Natural killer cell (primary cell): ENCODE measurements at regions not wholly inside any gene's neighbourhood (a gene's known extent, or its start where the extent isn't known, plus 50 kb on each side); places are given as distances from the start of the nearest gene placed in this dataset.

Experiments used
- ATAC-seq, 3 donors: fragments of 150-1000 bp in 2 of 3; fragments of 200-7000 bp in 1 of 3; cut with Tn5 transposase; 1 replicate in 1 of 3; 2 replicates in 2 of 3; pipeline ENCODE4 v1.10.0; 2021; ENCODE audit warnings: mild to moderate bottlenecking in 2 of 3, moderate library complexity in 2 of 3
- DNase-seq, 2 donors: peaks; one replicate each; pipeline versions ENCODE4 v3.0.0 to v3.0.0-alpha.2; 2013 to 2021; ENCODE audit warnings: mixed read lengths in 1 of 2
- H3K27ac ChIP-seq: one replicate; pipeline ENCODE4 v1.5.1; 2013; ENCODE audit warnings: mild to moderate bottlenecking, low read length
- H3K27me3 ChIP-seq: one replicate; pipeline ENCODE4 v1.6.1; 2013; ENCODE audit warnings: low read length; ENCODE audit not compliant: control insufficient read depth, insufficient read depth
- H3K36me3 ChIP-seq: one replicate; pipeline ENCODE4 v1.6.1; 2013; ENCODE audit warnings: low read length; ENCODE audit not compliant: control insufficient read depth, insufficient read depth
- H3K4me1 ChIP-seq: one replicate; pipeline ENCODE4 v1.6.1; 2013; ENCODE audit warnings: low read length; ENCODE audit not compliant: control insufficient read depth, insufficient read depth
- H3K4me3 ChIP-seq: one replicate; pipeline ENCODE4 v1.5.1; 2013; ENCODE audit warnings: low read length
- H3K9me3 ChIP-seq: one replicate; pipeline ENCODE4 v1.6.1; 2013; ENCODE audit warnings: low read length; ENCODE audit not compliant: control insufficient read depth, insufficient read depth
- H3K27ac Mint-ChIP-seq, 2 donors: one replicate each; pipeline ENCODE4 v1.8.0; 2022; ENCODE audit warnings: mild to moderate bottlenecking in 2 of 2, mixed read lengths in 2 of 2, moderate library complexity in 1 of 2
- H3K27me3 Mint-ChIP-seq, 2 donors: one replicate each; pipeline ENCODE4 v1.8.0; 2022; ENCODE audit warnings: low read depth in 2 of 2, mixed read lengths in 2 of 2
- H3K36me3 Mint-ChIP-seq: one replicate; pipeline ENCODE4 v1.8.0; 2022; ENCODE audit warnings: mixed read lengths
- H3K4me1 Mint-ChIP-seq, 2 donors: one replicate each; pipeline ENCODE4 v1.8.0; 2022; ENCODE audit warnings: mixed read lengths in 2 of 2
- H3K4me3 Mint-ChIP-seq: one replicate; pipeline ENCODE4 v1.8.0; 2022; ENCODE audit warnings: mild to moderate bottlenecking, moderate library complexity, mixed read lengths
- H3K9me3 Mint-ChIP-seq, 2 donors: one replicate each; pipeline ENCODE4 v1.8.0; 2022; ENCODE audit warnings: mixed read lengths in 2 of 2
- WGBS: methylation state at CpG from one replicate; pipeline ENCODE4 v1.1.7; 2013; ENCODE audit warnings: missing lambda C conversion rate; ENCODE audit not compliant: insufficient coverage; 5-methylcytosine and 5-hydroxymethylcytosine counted together
- intact Hi-C: fragments of 100-400 bp; cut with micrococcal nuclease; formaldehyde crosslinking; loops from one replicate; pipeline ENCODE4 v1.14.2; 2022
- TF ChIP-seq, protein P1 (sequence below): fragments of 200-600 bp; IDR thresholded peaks from one replicate; pipeline ENCODE4 v1.8.0; 2022; ENCODE audit warnings: antibody characterized with exemption

DNA sequence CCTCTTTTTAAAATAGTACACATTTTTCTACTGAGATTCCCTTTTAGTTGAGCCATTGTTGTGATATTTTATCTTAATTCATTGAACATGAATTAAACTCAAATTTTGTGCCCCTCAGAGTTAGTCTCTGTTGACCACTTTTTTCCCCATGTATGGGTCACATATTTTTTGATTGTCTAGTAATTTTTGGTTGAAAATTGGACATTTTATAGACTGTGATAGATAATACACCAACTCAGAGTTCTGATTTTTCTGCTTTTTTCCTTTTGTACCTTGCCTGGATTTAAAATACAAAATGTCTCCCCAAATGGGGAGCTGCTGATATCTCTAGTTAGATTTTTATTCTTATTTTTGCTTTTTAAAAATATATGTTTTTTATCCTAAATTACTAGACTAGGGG is 291.8 kb upstream of the CITED2 start:
- no peaks in the 10 kb centered on the region for H3K4me1 Mint-ChIP-seq
- no peak overlapping the region for H3K4me3 Mint-ChIP-seq
- H3K9me3 Mint-ChIP-seq, result no peaks in the 10 kb centered on the region
- H3K27me3 ChIP-seq, result peaks cover 2% of the 10 kb centered on the region
- no peak for DNase-seq
- H3K4me1 ChIP-seq, result no peaks in the 10 kb centered on the region
- TF ChIP-seq, protein P1, sequence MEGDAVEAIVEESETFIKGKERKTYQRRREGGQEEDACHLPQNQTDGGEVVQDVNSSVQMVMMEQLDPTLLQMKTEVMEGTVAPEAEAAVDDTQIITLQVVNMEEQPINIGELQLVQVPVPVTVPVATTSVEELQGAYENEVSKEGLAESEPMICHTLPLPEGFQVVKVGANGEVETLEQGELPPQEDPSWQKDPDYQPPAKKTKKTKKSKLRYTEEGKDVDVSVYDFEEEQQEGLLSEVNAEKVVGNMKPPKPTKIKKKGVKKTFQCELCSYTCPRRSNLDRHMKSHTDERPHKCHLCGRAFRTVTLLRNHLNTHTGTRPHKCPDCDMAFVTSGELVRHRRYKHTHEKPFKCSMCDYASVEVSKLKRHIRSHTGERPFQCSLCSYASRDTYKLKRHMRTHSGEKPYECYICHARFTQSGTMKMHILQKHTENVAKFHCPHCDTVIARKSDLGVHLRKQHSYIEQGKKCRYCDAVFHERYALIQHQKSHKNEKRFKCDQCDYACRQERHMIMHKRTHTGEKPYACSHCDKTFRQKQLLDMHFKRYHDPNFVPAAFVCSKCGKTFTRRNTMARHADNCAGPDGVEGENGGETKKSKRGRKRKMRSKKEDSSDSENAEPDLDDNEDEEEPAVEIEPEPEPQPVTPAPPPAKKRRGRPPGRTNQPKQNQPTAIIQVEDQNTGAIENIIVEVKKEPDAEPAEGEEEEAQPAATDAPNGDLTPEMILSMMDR, result no peak
- no peaks in the 10 kb centered on the region for H3K9me3 ChIP-seq
- no peak overlapping the region for H3K27ac Mint-ChIP-seq
- H3K36me3 ChIP-seq, result no peaks in the 10 kb centered on the region
- peaks cover 0 to 13% of the 10 kb centered on the region in 2 donors for H3K27me3 Mint-ChIP-seq
- no peak overlapping the region for H3K27ac ChIP-seq
- H3K36me3 Mint-ChIP-seq, result no peaks in the 10 kb centered on the region
- H3K4me3 ChIP-seq, result no peak overlapping the region
- intact Hi-C loops, result no loop called here
- ATAC-seq, result no peak

DNA sequence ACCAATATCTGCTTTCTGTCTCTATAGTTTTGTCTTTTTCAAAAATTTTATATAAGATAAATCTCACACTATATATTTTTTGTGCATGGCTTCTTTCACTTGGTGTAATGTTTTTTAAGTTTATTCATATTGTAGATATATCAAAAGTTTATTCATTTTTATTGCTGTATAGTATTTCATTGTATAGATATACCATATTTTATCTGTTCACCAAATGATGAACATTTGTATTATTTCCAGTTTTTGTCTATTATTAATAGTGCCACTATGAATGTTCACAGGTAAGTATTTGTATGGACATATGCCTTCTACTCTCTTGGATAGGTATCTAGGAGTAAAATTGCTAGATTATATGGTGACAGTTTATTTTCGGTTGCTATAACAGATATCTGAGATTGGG is 289.5 kb upstream of the CITED2 start:
- intact Hi-C loops, result no loop called here
- WGBS, result 88% methylated on average over 1 of the region's 1 CpG
- ATAC-seq (no peak), DNase-seq (no peak)
- Histone ChIP-seq H3K27me3 (peaks cover 2% of the 10 kb centered on the region), H3K36me3 (no peaks in the 10 kb centered on the region), H3K4me1 (no peaks in the 10 kb centered on the region), H3K4me3 (no peak overlapping the region), H3K27ac (no peak overlapping the region), H3K9me3 (no peaks in the 10 kb centered on the region)
- TF ChIP-seq, protein P1, result no peak
- no peaks in the 10 kb centered on the region for H3K4me1 Mint-ChIP-seq
- no peak overlapping the region for H3K4me3 Mint-ChIP-seq
- H3K27ac Mint-ChIP-seq, result no peak overlapping the region
- no peaks in the 10 kb centered on the region for H3K9me3 Mint-ChIP-seq
- H3K27me3 Mint-ChIP-seq, result no peaks in the 10 kb centered on the region
- H3K36me3 Mint-ChIP-seq, result no peaks in the 10 kb centered on the region

DNA sequence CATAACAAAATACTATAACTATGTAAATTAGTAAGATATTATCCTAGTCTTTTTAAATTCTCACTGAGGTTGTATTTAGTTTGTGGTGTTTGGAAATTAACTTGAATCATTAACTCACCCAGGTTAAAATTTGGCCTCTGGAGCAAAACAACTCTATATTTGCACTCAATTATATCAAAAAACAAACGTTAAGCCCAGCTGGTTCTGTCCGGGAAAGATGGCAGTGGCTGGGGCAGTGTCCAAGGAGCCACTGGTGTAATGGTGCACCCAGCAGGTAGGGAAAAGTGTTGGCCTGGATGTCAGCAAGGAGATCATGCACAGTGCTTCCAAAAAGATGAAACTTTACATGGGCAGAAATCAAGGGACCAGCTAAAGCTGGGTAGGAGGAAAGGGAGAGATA is 285.3 kb upstream of the CITED2 start:
- Histone ChIP-seq H3K4me1 (no peaks in the 10 kb centered on the region), H3K4me3 (no peak overlapping the region), H3K27ac (no peak overlapping the region), H3K9me3 (no peaks in the 10 kb centered on the region), H3K36me3 (no peaks in the 10 kb centered on the region), H3K27me3 (no peaks in the 10 kb centered on the region)
- intact Hi-C loops, result no loop called here
- Mint-ChIP-seq H3K4me1 (no peaks in the 10 kb centered on the region), H3K36me3 (no peaks in the 10 kb centered on the region), H3K4me3 (no peak overlapping the region), H3K27ac (no peak overlapping the region), H3K9me3 (no peaks in the 10 kb centered on the region), H3K27me3 (no peaks in the 10 kb centered on the region)
- 90% methylated on average over 2 of the region's 2 CpGs for WGBS
- no peak for DNase-seq
- no peak for ATAC-seq
- TF ChIP-seq, protein P1, result no peak

DNA sequence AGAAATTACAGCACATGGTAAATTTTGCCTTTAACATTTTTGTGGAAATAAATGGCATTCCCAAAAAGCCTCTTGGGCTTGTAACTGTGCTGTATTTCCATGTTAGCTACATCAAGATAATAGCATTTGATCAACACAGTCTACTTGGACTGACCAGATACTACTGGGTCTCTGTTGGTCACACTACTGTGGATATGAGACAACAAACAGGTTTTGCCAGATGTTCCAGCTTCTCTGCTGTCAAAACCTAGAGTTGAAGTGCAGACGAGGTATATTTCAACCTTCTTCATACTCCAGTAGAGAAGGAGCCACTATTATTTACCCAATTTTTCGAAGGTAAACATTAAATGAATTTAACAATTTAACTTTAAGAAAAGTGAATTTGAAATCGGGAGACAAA is 284.7 kb upstream of the CITED2 start:
- DNase-seq, result no peak
- H3K27me3 Mint-ChIP-seq, result no peaks in the 10 kb centered on the region
- Histone ChIP-seq H3K27me3 (no peaks in the 10 kb centered on the region), H3K4me1 (no peaks in the 10 kb centered on the region), H3K4me3 (no peak overlapping the region), H3K27ac (no peak overlapping the region), H3K36me3 (no peaks in the 10 kb centered on the region), H3K9me3 (no peaks in the 10 kb centered on the region)
- 100% methylated on average over 2 of the region's 3 CpGs for WGBS
- H3K4me3 Mint-ChIP-seq, result no peak overlapping the region
- H3K36me3 Mint-ChIP-seq, result no peaks in the 10 kb centered on the region
- no peak overlapping the region for H3K27ac Mint-ChIP-seq
- no peaks in the 10 kb centered on the region for H3K4me1 Mint-ChIP-seq
- TF ChIP-seq, protein P1, result no peak
- ATAC-seq, result no peak
- intact Hi-C loops, result no loop called here
- no peaks in the 10 kb centered on the region for H3K9me3 Mint-ChIP-seq
